ENCODE measurements at regions not wholly inside any gene's neighbourhood (a gene's known extent, or its start where the extent isn't known, plus 50 kb on each side); places are given as distances from the start of the nearest gene placed in this dataset.
A peak's percentile ranks its signal among the peaks of the same experiment; 100 is the strongest.
"Not testable (repeated sequence)": the region's sequence is repeated elsewhere in the genome, so short reads cannot be mapped to it uniquely, and the experiment has no call there.

GRCh38 chr2:129831018-129831417 lies 148.4 kb upstream of the RAB6C start:
- no peak for DNase-seq

GRCh38 chr2:129833465-129833864 lies 146.0 kb upstream of the RAB6C start:
- DNase-seq: not testable (repeated sequence)

- DNase-seq: no peak
Measured at GRCh38 chr2:129847043-129847442, 132.4 kb upstream of the RAB6C start.

GRCh38 chr2:129849559-129850160 lies 129.8 kb upstream of the RAB6C start:
- DNase-seq: peak; percentile 35

GRCh38 chr2:129857200-129857599 lies 122.3 kb upstream of the RAB6C start:
- DNase-seq: no peak

- DNase-seq: no peak
Measured at GRCh38 chr2:129859175-129859574, 120.3 kb upstream of the RAB6C start.

GRCh38 chr2:129860088-129860487 lies 119.4 kb upstream of the RAB6C start:
- no peak for DNase-seq

- DNase-seq: no peak
Measured at GRCh38 chr2:129861666-129862288, 117.7 kb upstream of the RAB6C start.

- DNase-seq: no peak
Measured at GRCh38 chr2:129862668-129863067, 116.8 kb upstream of the RAB6C start.

GRCh38 chr2:129863350-129863749 lies 116.1 kb upstream of the RAB6C start:
- DNase-seq: no peak

GRCh38 chr2:129864719-129865118 lies 114.7 kb upstream of the RAB6C start:
- no peak for DNase-seq

GRCh38 chr2:129865976-129866375 lies 113.5 kb upstream of the RAB6C start:
- no peak for DNase-seq

- DNase-seq: no peak
Measured at GRCh38 chr2:129866391-129866790, 113.1 kb upstream of the RAB6C start.

- no peak for DNase-seq
Measured at GRCh38 chr2:129868151-129868550, 111.3 kb upstream of the RAB6C start.

GRCh38 chr2:129870685-129871241 lies 108.7 kb upstream of the RAB6C start:
- DNase-seq: no peak

- no peak for DNase-seq
Measured at GRCh38 chr2:129872446-129872845, 107.0 kb upstream of the RAB6C start.

GRCh38 chr2:129876541-129876940 lies 102.9 kb upstream of the RAB6C start:
- DNase-seq: no peak

- DNase-seq: no peak
Measured at GRCh38 chr2:129877289-129877741, 102.2 kb upstream of the RAB6C start.

GRCh38 chr2:129877795-129878775 lies 101.4 kb upstream of the RAB6C start:
- no peak for DNase-seq

- DNase-seq: no peak
Measured at GRCh38 chr2:129879614-129880180, 99.8 kb upstream of the RAB6C start.

GRCh38 chr2:129880309-129880708 lies 99.2 kb upstream of the RAB6C start:
- no peak for DNase-seq

GRCh38 chr2:129880971-129881370 lies 98.5 kb upstream of the RAB6C start:
- DNase-seq: no peak

GRCh38 chr2:129881786-129882396 lies 97.6 kb upstream of the RAB6C start:
- no peak for DNase-seq

Measured in NCI-H1417 treated with DMSO at 0.1 percent for 48 hours (cell line).